Mesothelial cell of epicardium (in vitro differentiated cells): ENCODE measurements at regions not wholly inside any gene's neighbourhood (a gene's known extent, or its start where the extent isn't known, plus 50 kb on each side); places are given as distances from the start of the nearest gene placed in this dataset.

ENCODE experiments used
- DNase-seq, 2 experiments: peaks; one replicate each; pipeline ENCODE4 v3.0.0; 2021; ENCODE audit warnings: low spot score in 2 of 2; ENCODE audit not compliant: unreplicated experiment in 2 of 2
- H3K27ac Mint-ChIP-seq: 2 replicates; pipeline ENCODE4 v1.8.0; 2021; ENCODE audit warnings: mixed read lengths
- H3K27me3 Mint-ChIP-seq: 2 replicates; pipeline ENCODE4 v1.8.0; 2021; ENCODE audit warnings: low read depth, mixed read lengths
- H3K36me3 Mint-ChIP-seq: 2 replicates; pipeline ENCODE4 v1.8.0; 2021; ENCODE audit warnings: mixed read lengths
- H3K4me1 Mint-ChIP-seq: 2 replicates; pipeline ENCODE4 v1.8.0; 2021; ENCODE audit warnings: mixed read lengths
- H3K4me3 Mint-ChIP-seq: 2 replicates; pipeline ENCODE4 v1.8.0; 2021; ENCODE audit warnings: mild to moderate bottlenecking, moderate library complexity, mixed read lengths
- H3K9me3 Mint-ChIP-seq: 2 replicates; pipeline ENCODE4 v1.8.0; 2021; ENCODE audit warnings: mixed read lengths
- TF ChIP-seq, protein P1 (sequence below): fragments of 200-600 bp; sonication (generic); IDR thresholded peaks from one replicate; pipeline ENCODE4 v1.5.0; 2021; ENCODE audit warnings: antibody characterized with exemption; ENCODE audit not compliant: unreplicated experiment

DNA sequence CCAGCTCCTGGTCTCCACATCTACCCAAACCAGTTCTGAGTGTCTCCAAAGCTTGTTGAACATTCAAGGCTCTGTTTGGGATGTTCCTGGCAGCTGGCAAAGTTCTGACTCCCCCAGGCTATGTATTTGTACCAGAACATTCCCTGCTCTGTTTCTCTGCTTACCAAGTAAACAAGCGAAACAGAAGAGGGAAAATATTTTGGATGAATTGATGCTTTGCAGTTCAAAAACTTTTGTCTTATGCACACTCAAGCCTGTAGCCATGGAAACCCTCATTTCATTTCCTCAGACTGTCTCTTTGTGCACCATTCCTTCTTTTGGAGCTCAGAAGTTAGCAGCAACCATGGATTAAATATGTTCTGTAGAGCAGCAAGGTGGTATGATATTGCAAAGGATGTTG is 145.8 kb downstream of the ACTL7B start:
- no peak overlapping the region for H3K27ac Mint-ChIP-seq
- H3K36me3 Mint-ChIP-seq, result peaks cover 1% of the 10 kb centered on the region
- TF ChIP-seq, protein P1, sequence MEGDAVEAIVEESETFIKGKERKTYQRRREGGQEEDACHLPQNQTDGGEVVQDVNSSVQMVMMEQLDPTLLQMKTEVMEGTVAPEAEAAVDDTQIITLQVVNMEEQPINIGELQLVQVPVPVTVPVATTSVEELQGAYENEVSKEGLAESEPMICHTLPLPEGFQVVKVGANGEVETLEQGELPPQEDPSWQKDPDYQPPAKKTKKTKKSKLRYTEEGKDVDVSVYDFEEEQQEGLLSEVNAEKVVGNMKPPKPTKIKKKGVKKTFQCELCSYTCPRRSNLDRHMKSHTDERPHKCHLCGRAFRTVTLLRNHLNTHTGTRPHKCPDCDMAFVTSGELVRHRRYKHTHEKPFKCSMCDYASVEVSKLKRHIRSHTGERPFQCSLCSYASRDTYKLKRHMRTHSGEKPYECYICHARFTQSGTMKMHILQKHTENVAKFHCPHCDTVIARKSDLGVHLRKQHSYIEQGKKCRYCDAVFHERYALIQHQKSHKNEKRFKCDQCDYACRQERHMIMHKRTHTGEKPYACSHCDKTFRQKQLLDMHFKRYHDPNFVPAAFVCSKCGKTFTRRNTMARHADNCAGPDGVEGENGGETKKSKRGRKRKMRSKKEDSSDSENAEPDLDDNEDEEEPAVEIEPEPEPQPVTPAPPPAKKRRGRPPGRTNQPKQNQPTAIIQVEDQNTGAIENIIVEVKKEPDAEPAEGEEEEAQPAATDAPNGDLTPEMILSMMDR, result no peak
- H3K9me3 Mint-ChIP-seq, result peaks cover 13% of the 10 kb centered on the region
- no peaks in the 10 kb centered on the region for H3K4me1 Mint-ChIP-seq
- peaks cover 10% of the 10 kb centered on the region for H3K27me3 Mint-ChIP-seq
- DNase-seq, result no peak
- H3K4me3 Mint-ChIP-seq, result no peak overlapping the region

DNA sequence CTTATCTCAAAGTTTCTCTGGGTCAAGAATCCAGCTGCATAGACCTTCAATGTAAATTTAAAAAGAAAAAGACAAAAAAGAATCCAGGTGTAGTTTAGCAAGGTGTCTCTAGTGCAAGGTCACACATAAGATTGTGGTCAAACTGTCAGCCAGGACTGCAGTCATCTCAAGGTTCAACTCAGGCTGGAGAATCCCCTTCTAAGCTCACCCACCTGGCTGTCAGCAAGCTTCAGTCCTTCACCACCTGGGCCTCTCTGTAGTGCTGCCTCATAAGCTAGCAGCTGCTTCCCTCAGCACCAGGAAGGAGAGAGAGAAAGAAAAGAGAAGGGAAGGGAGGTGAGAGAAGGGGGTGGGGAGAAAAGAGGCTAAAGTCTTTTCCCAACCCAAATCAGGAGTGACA is 146.7 kb downstream of the ACTL7B start:
- peaks cover 5% of the 10 kb centered on the region for H3K27me3 Mint-ChIP-seq
- TF ChIP-seq, protein P1, result no peak
- no peak overlapping the region for H3K4me3 Mint-ChIP-seq
- H3K27ac Mint-ChIP-seq, result no peak overlapping the region
- H3K4me1 Mint-ChIP-seq, result no peaks in the 10 kb centered on the region
- DNase-seq, result no peak
- H3K9me3 Mint-ChIP-seq, result peaks cover 5% of the 10 kb centered on the region
- no peaks in the 10 kb centered on the region for H3K36me3 Mint-ChIP-seq

DNA sequence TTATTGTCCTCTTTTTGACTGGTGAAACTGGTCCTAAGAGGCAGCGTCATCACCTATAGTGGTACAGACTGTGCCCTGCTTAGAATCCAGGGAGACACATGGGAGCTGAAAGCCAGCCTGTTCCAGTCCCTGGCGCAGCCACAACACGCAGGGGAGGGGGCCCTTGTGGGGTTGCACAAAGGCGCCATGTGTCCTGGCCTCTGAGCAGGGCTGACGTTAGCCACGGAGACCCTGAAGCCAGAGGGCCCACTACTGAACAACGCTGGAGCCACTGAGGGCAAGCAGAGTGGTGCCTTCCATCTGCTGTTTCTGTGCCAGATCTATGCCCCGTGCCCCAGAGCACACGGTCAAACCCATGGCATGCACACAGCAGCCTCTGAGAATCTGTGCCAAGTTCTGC is 147.3 kb downstream of the ACTL7B start:
- Mint-ChIP-seq H3K36me3 (no peaks in the 10 kb centered on the region), H3K4me1 (no peaks in the 10 kb centered on the region), H3K27ac (no peak overlapping the region), H3K27me3 (peaks cover 5% of the 10 kb centered on the region), H3K9me3 (peaks cover 4% of the 10 kb centered on the region), H3K4me3 (no peak overlapping the region)
- DNase-seq, result no peak
- TF ChIP-seq, protein P1, result no peak

DNA sequence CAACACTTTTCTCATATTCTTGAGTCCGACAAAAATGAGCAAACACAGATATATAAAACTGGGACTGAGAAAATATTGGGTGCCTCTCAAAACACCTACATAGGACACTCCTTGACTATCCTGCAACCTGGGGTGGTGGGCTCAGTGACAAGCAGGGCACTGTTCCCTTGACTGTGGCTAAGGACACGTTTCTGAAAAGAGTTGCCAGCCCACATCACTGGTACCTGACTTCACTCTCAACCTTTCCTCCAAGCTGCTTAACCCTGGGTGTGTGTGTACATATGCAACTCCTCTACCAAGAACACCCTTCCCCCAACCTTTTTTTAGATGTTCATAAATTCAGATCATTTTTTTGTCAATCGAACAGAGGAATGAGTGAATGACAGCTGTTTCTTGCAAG is 148.7 kb downstream of the ACTL7B start:
- H3K4me3 Mint-ChIP-seq, result no peak overlapping the region
- no peak overlapping the region for H3K27ac Mint-ChIP-seq
- no peak for DNase-seq
- no peaks in the 10 kb centered on the region for H3K9me3 Mint-ChIP-seq
- H3K27me3 Mint-ChIP-seq, result peaks cover 3% of the 10 kb centered on the region
- no peaks in the 10 kb centered on the region for H3K4me1 Mint-ChIP-seq
- TF ChIP-seq, protein P1, result no peak
- no peaks in the 10 kb centered on the region for H3K36me3 Mint-ChIP-seq

DNA sequence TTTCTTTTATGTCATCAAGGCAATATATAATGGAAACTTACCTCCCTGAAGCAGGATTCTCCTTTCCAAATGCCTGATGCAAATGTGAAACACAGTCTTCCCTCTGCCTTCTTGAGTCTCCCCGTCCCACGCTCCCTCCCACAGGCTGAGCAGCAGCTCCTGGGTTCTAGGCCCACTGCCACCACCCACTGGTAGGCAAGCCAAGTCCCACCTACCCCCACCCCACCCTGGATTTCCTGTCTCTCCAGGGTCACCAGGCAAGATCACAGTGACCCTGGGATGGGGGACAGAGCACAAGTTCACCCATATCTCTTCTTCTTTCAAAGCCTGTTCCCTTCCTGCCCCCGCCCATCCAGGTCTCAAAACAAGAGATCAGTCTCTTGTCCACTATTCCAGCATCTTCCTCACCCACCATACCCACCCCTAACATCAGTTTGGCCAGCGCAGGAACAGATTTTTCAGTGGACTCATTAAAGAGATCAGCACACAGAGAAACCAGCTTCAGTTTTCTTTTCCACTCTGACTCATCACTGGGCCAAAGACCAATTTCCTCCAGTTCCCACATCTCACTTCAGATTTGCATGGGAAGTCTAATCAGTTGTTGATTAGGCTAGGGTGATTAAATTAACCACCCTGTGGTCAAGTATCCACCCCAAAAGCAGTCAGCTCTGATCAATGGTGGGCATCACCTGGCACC is 151.5 kb downstream of the ACTL7B start:
- TF ChIP-seq, protein P1, result no peak
- Mint-ChIP-seq H3K4me1 (no peaks in the 10 kb centered on the region), H3K27ac (no peak overlapping the region), H3K4me3 (no peak overlapping the region), H3K9me3 (no peaks in the 10 kb centered on the region), H3K27me3 (peaks cover 2% of the 10 kb centered on the region), H3K36me3 (no peaks in the 10 kb centered on the region)
- no peak for DNase-seq

DNA sequence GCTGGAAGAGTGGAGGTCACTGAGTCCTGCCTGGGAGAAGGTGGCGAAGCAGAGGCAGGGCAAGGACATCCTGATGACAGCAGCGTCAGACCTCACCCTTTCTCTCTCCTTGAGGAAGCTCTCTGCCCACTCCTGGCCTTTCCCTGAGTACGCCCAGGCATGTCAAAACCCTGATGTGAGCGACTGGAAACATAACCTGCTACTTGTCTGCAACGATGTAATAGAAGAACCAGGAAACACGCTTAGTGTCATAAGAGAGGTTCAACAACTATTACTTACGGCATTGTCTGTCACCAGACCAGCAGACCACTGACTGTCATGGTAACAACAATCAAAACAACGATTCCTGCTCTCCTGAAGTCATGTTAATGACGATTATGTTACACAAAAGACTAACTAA is 152.4 kb downstream of the ACTL7B start:
- Mint-ChIP-seq H3K27ac (no peak overlapping the region), H3K36me3 (no peaks in the 10 kb centered on the region), H3K4me1 (no peaks in the 10 kb centered on the region), H3K4me3 (no peak overlapping the region), H3K27me3 (peaks cover 2% of the 10 kb centered on the region), H3K9me3 (no peaks in the 10 kb centered on the region)
- TF ChIP-seq, protein P1, result no peak
- DNase-seq, result no peak
